HG02885 (cell line): ENCODE measurements at regions not wholly inside any gene's neighbourhood (a gene's known extent, or its start where the extent isn't known, plus 50 kb on each side); places are given as distances from the start of the nearest gene placed in this dataset.
"Not testable (repeated sequence)": the region's sequence is repeated elsewhere in the genome, so short reads cannot be mapped to it uniquely, and the experiment has no call there.

Source experiments
- ATAC-seq: cut with Tn5 transposase; IDR thresholded peaks from one replicate; pipeline ENCODE4 v1.9.1; 2021; ENCODE audit warnings: mild to moderate bottlenecking; ENCODE audit not compliant: unreplicated experiment, poor library complexity

- no peak for ATAC-seq
These were observed 323.3 kb upstream of the C2CD4B start for GRCh38 chr15:62488387-62488786.

GRCh38 chr15:62491642-62492041 is 326.6 kb upstream of the C2CD4B start:
- ATAC-seq: no peak

- ATAC-seq: no peak
These were observed 327.8 kb upstream of the C2CD4B start for GRCh38 chr15:62492900-62493299.

GRCh38 chr15:62494197-62494596 is 329.1 kb upstream of the C2CD4B start:
- ATAC-seq: no peak

GRCh38 chr15:62495670-62496614 is 330.9 kb upstream of the C2CD4B start:
- no peak for ATAC-seq

- ATAC-seq: no peak
These were observed 332.3 kb upstream of the C2CD4B start for GRCh38 chr15:62497356-62497755.

- no peak for ATAC-seq
These were observed 333.2 kb upstream of the C2CD4B start for GRCh38 chr15:62498278-62498677.

GRCh38 chr15:62498712-62499111 is 333.6 kb upstream of the C2CD4B start:
- no peak for ATAC-seq

GRCh38 chr15:62500325-62500724 is 335.2 kb upstream of the C2CD4B start:
- ATAC-seq: no peak

GRCh38 chr15:62502451-62502850 is 337.4 kb upstream of the C2CD4B start:
- no peak for ATAC-seq

GRCh38 chr15:62503451-62503850 is 338.4 kb upstream of the C2CD4B start:
- no peak for ATAC-seq

- no peak for ATAC-seq
These were observed 340.7 kb upstream of the C2CD4B start for GRCh38 chr15:62505762-62506161.

GRCh38 chr15:62506217-62506805 is 341.2 kb upstream of the C2CD4B start:
- ATAC-seq: no peak

- no peak for ATAC-seq
These were observed 344.4 kb upstream of the C2CD4B start for GRCh38 chr15:62509395-62509958.

GRCh38 chr15:62510791-62511190 is 345.7 kb upstream of the C2CD4B start:
- no peak for ATAC-seq

- ATAC-seq: no peak
These were observed 347.8 kb upstream of the C2CD4B start for GRCh38 chr15:62512904-62513303.

GRCh38 chr15:62513893-62514292 is 348.8 kb upstream of the C2CD4B start:
- no peak for ATAC-seq

- ATAC-seq: no peak
These were observed 350.8 kb upstream of the C2CD4B start for GRCh38 chr15:62515696-62516395.

GRCh38 chr15:62517541-62517940 is 352.5 kb upstream of the C2CD4B start:
- ATAC-seq: no peak

- not testable (repeated sequence) for ATAC-seq
These were observed 353.6 kb upstream of the C2CD4B start for GRCh38 chr15:62518666-62519065.

- ATAC-seq: no peak
These were observed 354.8 kb upstream of the C2CD4B start for GRCh38 chr15:62519900-62520299.
